RKO (cell line): ENCODE measurements at regions not wholly inside any gene's neighbourhood (a gene's known extent, or its start where the extent isn't known, plus 50 kb on each side); places are given as distances from the start of the nearest gene placed in this dataset.

ENCODE experiments used
- DNase-seq: peaks from one replicate; pipeline ENCODE4 v3.0.0-alpha.2; 2016; ENCODE audit warnings: low spot score

GRCh38 chr4:11053601-11054220 is 369.1 kb upstream of the CLNK start:
- DNase-seq, result no peak

- DNase-seq, result no peak
These were observed 366.6 kb upstream of the CLNK start for GRCh38 chr4:11051181-11051580.

GRCh38 chr4:11050766-11051165 is 366.2 kb upstream of the CLNK start:
- DNase-seq, result no peak

- DNase-seq, result no peak
These were observed 364.4 kb upstream of the CLNK start for GRCh38 chr4:11049001-11049400.

- no peak for DNase-seq
These were observed 358.2 kb upstream of the CLNK start for GRCh38 chr4:11042760-11043159.

GRCh38 chr4:11039634-11040131 is 355.1 kb upstream of the CLNK start:
- no peak for DNase-seq

- no peak for DNase-seq
These were observed 354.4 kb upstream of the CLNK start for GRCh38 chr4:11038926-11039325.

GRCh38 chr4:11037637-11038036 is 353.1 kb upstream of the CLNK start:
- no peak for DNase-seq

GRCh38 chr4:11028334-11028733 is 343.8 kb upstream of the CLNK start:
- no peak for DNase-seq

- DNase-seq, result no peak
These were observed 336.8 kb upstream of the CLNK start for GRCh38 chr4:11021333-11021732.

- no peak for DNase-seq
These were observed 335.1 kb upstream of the CLNK start for GRCh38 chr4:11019451-11020240.

GRCh38 chr4:11014199-11014598 is 329.6 kb upstream of the CLNK start:
- DNase-seq, result no peak

GRCh38 chr4:11013094-11013664 is 328.6 kb upstream of the CLNK start:
- DNase-seq, result no peak

- DNase-seq, result no peak
These were observed 326.7 kb upstream of the CLNK start for GRCh38 chr4:11011249-11011648.

- DNase-seq, result no peak
These were observed 326.1 kb upstream of the CLNK start for GRCh38 chr4:11010624-11011023.

GRCh38 chr4:11009281-11009680 is 324.7 kb upstream of the CLNK start:
- no peak for DNase-seq

GRCh38 chr4:11005300-11005699 is 320.7 kb upstream of the CLNK start:
- no peak for DNase-seq

- DNase-seq, result no peak
These were observed 320.2 kb upstream of the CLNK start for GRCh38 chr4:11004818-11005217.

- DNase-seq, result no peak
These were observed 318.4 kb upstream of the CLNK start for GRCh38 chr4:11002961-11003360.

- no peak for DNase-seq
These were observed 314.3 kb upstream of the CLNK start for GRCh38 chr4:10998846-10999245.

- no peak for DNase-seq
These were observed 300.2 kb upstream of the CLNK start for GRCh38 chr4:10984815-10985214.

GRCh38 chr4:10983885-10984640 is 299.5 kb upstream of the CLNK start:
- DNase-seq, result no peak

- no peak for DNase-seq
These were observed 298.7 kb upstream of the CLNK start for GRCh38 chr4:10983268-10983667.
